ENCODE measurements at regions not wholly inside any gene's neighbourhood (a gene's known extent, or its start where the extent isn't known, plus 50 kb on each side); places are given as distances from the start of the nearest gene placed in this dataset.
"Not testable (repeated sequence)": the region's sequence is repeated elsewhere in the genome, so short reads cannot be mapped to it uniquely, and the experiment has no call there.

- TF ChIP-seq CTCF, POLR2A (IDR thresholded peaks at IDR 0.05): not testable (repeated sequence)
These were observed 65.8 kb upstream of the VKORC1L1 start for GRCh38 chr7:65807067-65807466.

Data from lower leg skin (tissue), 3 donors.